Nephron progenitor cell (in vitro differentiated cells): ENCODE measurements at regions not wholly inside any gene's neighbourhood (a gene's known extent, or its start where the extent isn't known, plus 50 kb on each side); places are given as distances from the start of the nearest gene placed in this dataset.
A peak's percentile ranks its signal among the peaks of the same experiment; 100 is the strongest.

ENCODE experiments used
- DNase-seq: peaks from one replicate; pipeline ENCODE4 v3.0.0; 2021
- H3K27ac Mint-ChIP-seq: 2 replicates; pipeline ENCODE4 v1.8.0; 2021; ENCODE audit warnings: mild to moderate bottlenecking, moderate library complexity, mixed read lengths
- H3K27me3 Mint-ChIP-seq: 2 replicates; pipeline ENCODE4 v1.8.0; 2021; ENCODE audit warnings: mild to moderate bottlenecking, low read depth, mixed read lengths; ENCODE audit not compliant: poor library complexity
- H3K36me3 Mint-ChIP-seq: 2 replicates; pipeline ENCODE4 v1.8.0; 2021; ENCODE audit warnings: low read depth, mixed read lengths
- H3K4me1 Mint-ChIP-seq: 2 replicates; pipeline ENCODE4 v1.8.0; 2021; ENCODE audit warnings: mixed read lengths
- H3K4me3 Mint-ChIP-seq: 2 replicates; pipeline ENCODE4 v1.8.0; 2021; ENCODE audit warnings: mild to moderate bottlenecking, moderate library complexity, mixed read lengths
- H3K9me3 Mint-ChIP-seq: 2 replicates; pipeline ENCODE4 v1.8.0; 2021; ENCODE audit warnings: mild to moderate bottlenecking, moderate library complexity, mixed read lengths
- CTCF ChIP-seq: fragments of 200-600 bp; sonication (generic); IDR thresholded peaks from 2 replicates; pipeline ENCODE4 v1.5.0; 2021; ENCODE audit warnings: antibody characterized with exemption

DNA sequence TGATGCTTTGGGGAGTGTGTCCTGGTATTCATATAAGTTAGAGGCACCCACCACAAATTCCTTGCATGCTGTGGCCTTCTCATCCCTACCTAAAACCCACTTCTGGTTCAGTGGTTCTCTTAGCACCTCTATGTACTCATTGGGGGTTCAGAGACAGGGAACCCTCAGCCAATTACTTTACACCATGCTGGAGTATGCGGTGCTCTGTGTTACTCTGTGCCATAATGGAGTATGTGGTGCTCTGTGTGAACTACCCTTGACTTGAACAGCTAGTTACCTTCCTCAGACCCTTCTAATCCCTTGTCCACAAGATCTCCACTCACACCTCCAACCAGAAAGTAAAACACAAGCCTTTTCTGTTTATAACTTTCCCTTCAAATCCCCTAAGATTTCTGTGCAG lies 172.5 kb upstream of the E2F7 start:
- H3K36me3 Mint-ChIP-seq: no peaks in the 10 kb centered on the region
- no peaks in the 10 kb centered on the region for H3K9me3 Mint-ChIP-seq
- no peak overlapping the region for H3K27ac Mint-ChIP-seq
- H3K4me1 Mint-ChIP-seq: no peaks in the 10 kb centered on the region
- DNase-seq: no peak
- peaks cover 7% of the 10 kb centered on the region for H3K27me3 Mint-ChIP-seq
- TF ChIP-seq CTCF: no peak
- H3K4me3 Mint-ChIP-seq: no peak overlapping the region

- no peak for DNase-seq
- H3K9me3 Mint-ChIP-seq: no peaks in the 10 kb centered on the region
- no peak overlapping the region for H3K4me3 Mint-ChIP-seq
- TF ChIP-seq CTCF: no peak
- no peaks in the 10 kb centered on the region for H3K36me3 Mint-ChIP-seq
- H3K27ac Mint-ChIP-seq: no peak overlapping the region
- H3K4me1 Mint-ChIP-seq: no peaks in the 10 kb centered on the region
- H3K27me3 Mint-ChIP-seq: peaks cover 7% of the 10 kb centered on the region
Measured at GRCh38 chr12:77236066-77236465, 170.7 kb upstream of the E2F7 start.

DNA sequence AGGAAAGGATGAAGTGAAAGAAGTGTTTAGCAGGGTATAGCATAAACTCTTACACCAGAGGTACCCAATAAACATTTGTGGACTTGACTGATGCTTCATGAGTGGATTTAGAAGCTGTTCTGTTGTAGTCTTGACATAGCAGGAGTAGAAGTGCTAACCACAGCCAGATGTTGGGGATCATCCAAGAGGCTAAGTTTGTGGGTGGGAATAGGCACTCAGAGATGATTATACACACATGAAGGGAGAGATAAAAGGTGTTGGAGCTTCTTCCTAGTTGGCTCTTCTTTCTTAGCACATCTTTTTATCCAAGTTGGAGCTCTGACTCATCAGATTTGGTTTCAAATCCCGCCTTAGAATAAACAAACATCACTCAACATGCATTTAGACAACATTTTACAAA lies 166.7 kb upstream of the E2F7 start:
- peaks cover 7% of the 10 kb centered on the region for H3K27me3 Mint-ChIP-seq
- H3K27ac Mint-ChIP-seq: no peak overlapping the region
- no peak overlapping the region for H3K4me3 Mint-ChIP-seq
- no peaks in the 10 kb centered on the region for H3K9me3 Mint-ChIP-seq
- H3K36me3 Mint-ChIP-seq: no peaks in the 10 kb centered on the region
- no peak for DNase-seq
- TF ChIP-seq CTCF: no peak
- H3K4me1 Mint-ChIP-seq: no peaks in the 10 kb centered on the region

GRCh38 chr12:77231501-77231918 lies 166.1 kb upstream of the E2F7 start:
- no peaks in the 10 kb centered on the region for H3K9me3 Mint-ChIP-seq
- no peaks in the 10 kb centered on the region for H3K36me3 Mint-ChIP-seq
- no peak overlapping the region for H3K4me3 Mint-ChIP-seq
- TF ChIP-seq CTCF: no peak
- no peaks in the 10 kb centered on the region for H3K4me1 Mint-ChIP-seq
- peak overlapping the region; percentile 39 for H3K27ac Mint-ChIP-seq
- DNase-seq: no peak
- H3K27me3 Mint-ChIP-seq: peaks cover 7% of the 10 kb centered on the region

DNA sequence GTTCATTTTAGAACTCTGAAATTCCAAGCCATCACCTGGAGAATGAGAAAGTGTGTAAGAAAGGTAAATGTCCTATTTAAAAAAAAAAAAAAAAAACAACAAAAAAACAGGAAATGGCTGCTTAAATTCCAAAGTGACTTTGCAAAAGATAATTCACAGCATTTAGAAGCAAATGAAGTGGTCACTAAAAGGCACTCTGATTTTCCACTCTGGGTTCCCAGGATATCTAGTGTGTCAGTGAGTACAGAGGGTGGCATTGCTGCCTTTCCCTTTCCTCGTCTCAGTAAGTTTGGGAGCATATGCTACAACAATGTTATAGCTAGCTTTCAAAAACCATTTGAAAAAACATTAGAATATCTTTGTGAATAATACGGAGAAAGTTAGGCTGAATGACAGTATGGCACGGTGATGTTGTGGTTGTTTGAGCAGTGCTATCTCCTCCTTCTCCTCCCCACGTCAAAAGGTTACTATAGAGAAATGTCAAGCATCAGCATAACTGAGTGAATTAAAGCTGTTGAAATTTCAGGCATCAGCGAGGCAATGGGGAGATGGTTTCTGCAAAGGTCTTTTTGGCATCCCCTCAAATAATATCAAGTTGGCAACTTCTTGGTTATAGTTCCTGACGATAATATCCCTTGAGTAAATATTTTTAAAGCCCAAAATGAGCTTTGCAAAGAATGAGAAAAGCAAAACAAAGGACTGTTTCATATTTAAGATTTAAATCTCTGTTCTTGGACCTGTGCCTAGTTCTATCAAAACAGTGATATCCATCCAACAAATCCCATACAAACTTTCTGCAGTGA lies 164.5 kb upstream of the E2F7 start:
- H3K4me1 Mint-ChIP-seq: no peaks in the 10 kb centered on the region
- no peak for DNase-seq
- no peak overlapping the region for H3K4me3 Mint-ChIP-seq
- peaks cover 3% of the 10 kb centered on the region for H3K27me3 Mint-ChIP-seq
- H3K9me3 Mint-ChIP-seq: no peaks in the 10 kb centered on the region
- H3K27ac Mint-ChIP-seq: no peak overlapping the region
- no peak for TF ChIP-seq CTCF
- no peaks in the 10 kb centered on the region for H3K36me3 Mint-ChIP-seq

GRCh38 chr12:77228376-77228775 lies 163.0 kb upstream of the E2F7 start:
- Mint-ChIP-seq H3K27ac (no peak overlapping the region), H3K4me3 (no peak overlapping the region), H3K36me3 (no peaks in the 10 kb centered on the region), H3K9me3 (no peaks in the 10 kb centered on the region), H3K27me3 (peaks cover 3% of the 10 kb centered on the region), H3K4me1 (no peaks in the 10 kb centered on the region)
- no peak for DNase-seq
- no peak for TF ChIP-seq CTCF
